ENCODE measurements at regions not wholly inside any gene's neighbourhood (a gene's known extent, or its start where the extent isn't known, plus 50 kb on each side); places are given as distances from the start of the nearest gene placed in this dataset.
"Not testable (repeated sequence)": the region's sequence is repeated elsewhere in the genome, so short reads cannot be mapped to it uniquely, and the experiment has no call there.

DNA sequence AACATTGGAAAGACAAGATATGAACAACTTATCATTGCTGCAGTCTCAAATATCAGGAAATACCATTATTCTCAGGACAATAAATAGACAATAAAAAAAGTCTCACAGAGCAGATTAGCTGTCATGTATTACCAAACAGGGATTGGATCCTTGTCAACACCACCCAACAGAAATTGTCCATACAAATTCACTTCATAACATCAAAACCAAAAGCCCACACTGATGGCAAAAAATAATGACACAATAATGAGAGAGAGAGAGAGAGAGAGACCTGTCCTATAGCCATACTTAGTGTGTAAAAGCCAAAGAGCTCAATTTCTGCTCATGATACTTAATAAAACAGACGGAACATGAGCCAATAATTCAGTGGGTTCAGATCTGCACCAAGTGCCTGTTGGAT, 96.5 kb downstream of the PPIAL4G start:
- WGBS, 2 donors: 88 to 90% methylated on average over 1 of the region's 1 CpG
- H3K36me3 ChIP-seq: no peaks in the 10 kb centered on the region
- DNase-seq (ENCODE audit: low spot score in 2 of 2): no peak
- H3K4me1 ChIP-seq: peaks cover 0 to 4% (median 2%) of the 10 kb centered on the region in 4 donors
- no peaks in the 10 kb centered on the region for H3K27me3 ChIP-seq
- peaks cover 0 to 4% (median 0%) of the 10 kb centered on the region in 4 donors for H3K9me3 ChIP-seq
- H3K27ac ChIP-seq: no peak overlapping the region
- TF ChIP-seq, protein P1, sequence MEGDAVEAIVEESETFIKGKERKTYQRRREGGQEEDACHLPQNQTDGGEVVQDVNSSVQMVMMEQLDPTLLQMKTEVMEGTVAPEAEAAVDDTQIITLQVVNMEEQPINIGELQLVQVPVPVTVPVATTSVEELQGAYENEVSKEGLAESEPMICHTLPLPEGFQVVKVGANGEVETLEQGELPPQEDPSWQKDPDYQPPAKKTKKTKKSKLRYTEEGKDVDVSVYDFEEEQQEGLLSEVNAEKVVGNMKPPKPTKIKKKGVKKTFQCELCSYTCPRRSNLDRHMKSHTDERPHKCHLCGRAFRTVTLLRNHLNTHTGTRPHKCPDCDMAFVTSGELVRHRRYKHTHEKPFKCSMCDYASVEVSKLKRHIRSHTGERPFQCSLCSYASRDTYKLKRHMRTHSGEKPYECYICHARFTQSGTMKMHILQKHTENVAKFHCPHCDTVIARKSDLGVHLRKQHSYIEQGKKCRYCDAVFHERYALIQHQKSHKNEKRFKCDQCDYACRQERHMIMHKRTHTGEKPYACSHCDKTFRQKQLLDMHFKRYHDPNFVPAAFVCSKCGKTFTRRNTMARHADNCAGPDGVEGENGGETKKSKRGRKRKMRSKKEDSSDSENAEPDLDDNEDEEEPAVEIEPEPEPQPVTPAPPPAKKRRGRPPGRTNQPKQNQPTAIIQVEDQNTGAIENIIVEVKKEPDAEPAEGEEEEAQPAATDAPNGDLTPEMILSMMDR (IDR thresholded peaks at IDR 0.05): no peak
- TF ChIP-seq POLR2A (IDR thresholded peaks at IDR 0.05) (no peak), EP300 (IDR thresholded peaks at IDR 0.05) (no peak)
- no peak overlapping the region for H3K4me3 ChIP-seq

DNA sequence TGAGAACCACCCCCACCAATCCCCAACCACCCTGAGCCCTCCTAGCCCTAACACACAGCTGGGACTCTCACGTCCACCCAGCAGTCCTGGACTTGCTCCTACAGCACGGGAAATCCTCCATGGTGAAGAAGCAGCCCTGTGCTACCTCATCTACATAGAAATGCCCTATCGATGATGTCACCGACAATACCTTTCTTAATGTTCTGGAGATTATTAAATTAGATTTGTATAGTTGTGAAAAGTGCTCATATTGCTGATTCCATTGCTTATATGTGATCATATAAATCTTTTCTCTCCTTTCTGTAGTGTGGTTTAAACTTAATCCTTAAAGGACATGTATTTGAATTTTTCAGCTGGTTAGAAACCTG, 97.1 kb downstream of the PPIAL4G start:
- not testable (repeated sequence) for H3K4me1 ChIP-seq; H3K36me3 ChIP-seq; H3K4me3 ChIP-seq; DNase-seq (ENCODE audit: low spot score in 2 of 2); H3K27me3 ChIP-seq; H3K27ac ChIP-seq; H3K9me3 ChIP-seq
- WGBS, 2 donors: 90 to 91% methylated on average over 4 of the region's 4 CpGs

DNA sequence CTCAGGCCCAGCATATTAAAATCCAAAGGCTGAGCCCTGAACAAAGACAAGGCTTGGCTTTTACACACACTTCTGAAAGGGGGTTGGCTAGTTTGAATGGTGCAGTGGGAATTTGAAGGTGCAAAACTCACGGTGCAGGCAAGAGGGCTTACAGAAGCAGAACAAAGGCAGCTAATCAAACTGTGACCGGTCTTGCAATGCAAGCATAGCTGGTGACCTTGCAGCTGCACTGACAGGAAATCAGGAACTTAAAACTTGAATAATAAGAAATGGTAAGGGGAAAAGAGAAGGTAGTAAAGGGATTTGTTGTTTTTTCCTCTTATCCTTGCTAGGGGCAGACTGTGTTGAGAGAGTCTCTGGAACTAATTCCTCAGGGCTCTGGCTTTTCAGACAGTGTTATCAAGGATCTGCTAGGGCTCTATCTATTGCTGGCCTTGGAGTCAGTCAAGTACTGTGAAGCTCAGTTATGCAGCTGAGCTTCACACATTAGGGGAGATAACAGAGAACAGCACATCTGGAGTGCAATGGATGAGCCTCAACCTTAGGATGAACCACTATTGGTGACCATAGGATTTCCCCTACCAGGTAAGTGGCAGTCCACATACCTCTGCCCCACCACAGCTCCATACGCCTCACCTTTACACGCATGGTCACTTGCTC, 97.6 kb downstream of the PPIAL4G start:
- no peak overlapping the region for H3K27ac ChIP-seq
- WGBS, 2 donors: 59 to 67% methylated on average over 4 of the region's 4 CpGs
- peaks cover 0 to 6% of the 10 kb centered on the region in 2 donors for H3K27me3 ChIP-seq
- no peak for TF ChIP-seq EP300 (IDR thresholded peaks at IDR 0.05)
- no peak for TF ChIP-seq POLR2A (IDR thresholded peaks at IDR 0.05)
- TF ChIP-seq, protein P1 (IDR thresholded peaks at IDR 0.05): no peak
- no peak overlapping the region for H3K4me3 ChIP-seq
- no peaks in the 10 kb centered on the region for H3K36me3 ChIP-seq
- peaks cover 0 to 4% (median 2%) of the 10 kb centered on the region in 4 donors for H3K4me1 ChIP-seq
- DNase-seq (ENCODE audit: low spot score in 2 of 2): no peak
- peaks cover 0 to 4% (median 0%) of the 10 kb centered on the region in 4 donors for H3K9me3 ChIP-seq

DNA sequence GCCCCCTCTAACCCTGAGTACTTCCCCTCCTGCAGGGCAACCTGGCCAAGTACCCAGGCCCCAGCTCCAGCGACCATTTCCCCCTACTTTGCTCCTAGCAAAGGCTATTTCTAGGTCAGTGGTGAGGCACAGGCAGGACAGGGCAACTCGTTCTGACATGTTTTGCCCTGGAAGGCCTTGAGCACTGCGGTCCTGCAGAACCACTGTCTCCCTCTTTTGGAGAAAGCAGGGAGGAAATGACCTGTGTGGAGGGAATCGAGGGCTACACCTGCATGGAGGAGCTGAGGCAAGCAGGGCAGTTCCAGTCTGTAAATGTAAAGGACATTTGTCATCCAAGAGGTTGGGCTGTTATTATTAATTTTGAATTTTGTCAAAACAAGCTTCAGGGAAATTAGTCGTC, 99.1 kb downstream of the PPIAL4G start:
- Histone ChIP-seq H3K4me1 (peaks cover 0 to 6% (median 2%) of the 10 kb centered on the region in 4 donors), H3K9me3 (peaks cover 0 to 4% (median 0%) of the 10 kb centered on the region in 4 donors), H3K27me3 (peaks cover 0 to 21% of the 10 kb centered on the region in 2 donors), H3K36me3 (no peaks in the 10 kb centered on the region), H3K27ac (no peak overlapping the region), H3K4me3 (no peak overlapping the region)
- TF ChIP-seq, protein P1 (IDR thresholded peaks at IDR 0.05): no peak
- TF ChIP-seq EP300 (IDR thresholded peaks at IDR 0.05) (no peak), POLR2A (IDR thresholded peaks at IDR 0.05) (no peak)
- no peak for DNase-seq (ENCODE audit: low spot score in 2 of 2)
- 68 to 76% methylated on average over 5 of the region's 5 CpGs for WGBS, 2 donors

DNA sequence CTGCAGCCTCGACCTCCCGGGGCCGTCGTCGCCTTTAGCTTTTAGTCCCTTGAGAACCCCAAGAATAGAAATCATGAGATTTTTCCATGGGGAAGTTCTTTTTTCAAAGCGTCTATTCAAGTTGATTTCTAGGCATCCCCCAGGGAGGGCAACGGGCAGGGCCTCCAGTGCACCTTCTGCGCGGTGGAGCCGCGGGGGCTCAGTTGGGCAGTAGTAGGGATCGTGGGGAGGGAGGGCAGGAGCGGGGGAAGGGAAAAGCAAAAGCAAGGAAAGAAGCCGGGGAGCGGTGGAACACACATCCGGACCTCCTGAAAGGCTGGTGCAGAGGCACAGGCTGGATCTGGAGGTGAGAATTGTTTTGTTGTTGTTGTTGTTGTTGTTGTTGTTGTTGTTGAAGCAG, 103.4 kb downstream of the PPIAL4G start:
- no peak for DNase-seq (ENCODE audit: low spot score in 2 of 2)
- H3K4me1 ChIP-seq: peaks cover 0 to 3% (median 0%) of the 10 kb centered on the region in 4 donors
- no peak overlapping the region for H3K27ac ChIP-seq
- TF ChIP-seq, protein P1 (IDR thresholded peaks at IDR 0.05): no peak
- TF ChIP-seq POLR2A (IDR thresholded peaks at IDR 0.05) (no peak), EP300 (IDR thresholded peaks at IDR 0.05) (no peak)
- peaks cover 0 to under 1% (median 0%) of the 10 kb centered on the region in 4 donors for H3K9me3 ChIP-seq
- peaks cover 0 to 21% of the 10 kb centered on the region in 2 donors for H3K27me3 ChIP-seq
- H3K4me3 ChIP-seq: no peak overlapping the region
- no peaks in the 10 kb centered on the region for H3K36me3 ChIP-seq
- WGBS, 2 donors: 22 to 25% methylated on average over 16 of the region's 16 CpGs
